DND-41 (cell line): ENCODE measurements at regions not wholly inside any gene's neighbourhood (a gene's known extent, or its start where the extent isn't known, plus 50 kb on each side); places are given as distances from the start of the nearest gene placed in this dataset.

ENCODE experiments used
- CTCF ChIP-seq: IDR thresholded peaks from 2 replicates; pipeline ENCODE4 v1.5.1; 2012; ENCODE audit warnings: borderline replicate concordance, low read length, moderate library complexity, mild to moderate bottlenecking; ENCODE audit not compliant: poor library complexity, severe bottlenecking; ENCODE audit errors: extremely low read depth
- EZH2 ChIP-seq: IDR thresholded peaks from 3 replicates; pipeline ENCODE4 v1.6.1; 2012; ENCODE audit warnings: borderline replicate concordance, low read depth, mild to moderate bottlenecking, moderate library complexity, low read length, inconsistent platforms; ENCODE audit not compliant: severe bottlenecking

GRCh38 chr1:115160728-115161127 is 71.4 kb upstream of the TSPAN2 start:
- TF ChIP-seq CTCF (no peak), EZH2 (no peak)
